NCI-H1694 treated with DMSO at 0.1 percent for 48 hours (cell line): ENCODE measurements at regions not wholly inside any gene's neighbourhood (a gene's known extent, or its start where the extent isn't known, plus 50 kb on each side); places are given as distances from the start of the nearest gene placed in this dataset.

Experiments
- DNase-seq: peaks from one replicate; lab custom pipeline; 2025; lab: John Stamatoyannopoulos, UW

DNA sequence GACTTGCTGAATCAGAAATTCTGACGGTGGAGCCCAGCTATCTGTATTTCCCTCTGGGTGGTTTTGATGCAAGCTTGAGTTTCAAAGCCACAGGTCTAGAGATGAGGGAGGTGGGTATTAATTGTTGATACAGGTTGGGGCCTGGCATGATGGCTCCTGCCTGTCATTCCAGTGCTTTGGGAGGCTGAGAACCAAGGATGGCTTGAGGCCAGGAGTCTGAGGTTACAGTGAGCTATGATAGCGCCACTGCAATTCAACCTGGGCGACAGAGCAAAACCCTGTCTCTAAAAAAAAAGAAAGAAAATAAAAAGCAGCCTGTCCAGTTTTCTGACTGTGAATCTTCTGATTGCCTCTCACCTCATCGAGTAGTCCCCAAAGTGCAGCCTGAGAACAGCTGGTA lies 184.8 kb upstream of the SASH1 start:
- DNase-seq = no peak

DNA sequence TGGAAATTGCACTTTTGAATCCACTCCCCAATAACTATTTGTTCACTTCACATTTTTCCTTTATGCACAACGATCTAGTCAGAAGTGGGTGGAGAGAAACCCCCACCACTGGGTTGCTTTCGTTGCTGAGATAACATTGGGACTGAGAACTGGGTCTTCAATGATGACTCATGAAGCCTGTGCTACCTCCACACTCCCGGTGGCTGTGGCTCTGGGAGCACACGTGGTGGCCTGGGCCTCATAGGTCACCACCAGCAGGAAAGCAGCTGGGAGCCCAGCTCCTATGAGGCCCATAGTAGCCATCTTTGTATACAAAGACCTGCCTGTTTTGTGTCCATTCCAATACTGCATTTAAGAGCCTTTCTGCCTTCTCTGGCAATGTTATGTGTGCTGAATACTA lies 178.0 kb upstream of the SASH1 start:
- no peak for DNase-seq

GRCh38 chr6:148166339-148166968 lies 176.2 kb upstream of the SASH1 start:
- peak; percentile 2 for DNase-seq

DNA sequence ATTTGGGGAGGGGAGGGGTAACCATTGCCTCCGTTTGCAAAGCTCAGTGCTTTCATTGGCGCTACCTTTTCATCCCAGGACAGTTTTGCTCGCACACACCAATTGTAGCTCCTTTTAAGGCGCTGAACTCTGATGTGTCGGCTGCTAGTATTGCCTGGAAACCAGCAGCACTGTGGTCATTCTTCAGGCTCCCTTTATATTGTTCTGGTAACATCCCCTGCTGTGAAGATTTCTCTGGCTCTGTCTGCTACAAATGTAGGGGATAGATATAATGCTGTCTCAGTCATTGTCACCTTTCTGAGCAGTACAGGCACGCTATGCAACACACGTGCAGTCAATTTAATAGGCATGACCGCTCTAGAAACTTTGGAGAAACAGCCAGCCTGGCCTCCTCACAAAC lies 172.9 kb upstream of the SASH1 start:
- no peak for DNase-seq

DNA sequence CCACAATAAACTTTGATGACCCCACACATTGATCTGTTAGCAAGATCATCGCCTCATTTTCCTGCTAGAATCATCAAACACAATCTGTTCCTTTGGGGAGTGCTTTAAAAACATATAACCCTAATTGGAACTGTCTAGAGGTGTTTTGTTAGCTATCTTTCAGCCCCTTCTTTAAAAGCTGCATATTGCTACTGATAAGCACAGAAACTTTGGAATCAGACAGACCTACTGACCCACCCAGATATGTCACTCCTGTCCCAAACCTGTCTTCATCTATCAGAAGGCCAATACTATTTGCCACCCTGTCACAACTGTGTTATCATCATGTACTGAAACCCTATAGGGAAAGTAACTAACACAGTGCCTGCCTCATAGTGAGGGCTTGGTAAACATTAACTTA lies 172.4 kb upstream of the SASH1 start:
- DNase-seq = no peak

DNA sequence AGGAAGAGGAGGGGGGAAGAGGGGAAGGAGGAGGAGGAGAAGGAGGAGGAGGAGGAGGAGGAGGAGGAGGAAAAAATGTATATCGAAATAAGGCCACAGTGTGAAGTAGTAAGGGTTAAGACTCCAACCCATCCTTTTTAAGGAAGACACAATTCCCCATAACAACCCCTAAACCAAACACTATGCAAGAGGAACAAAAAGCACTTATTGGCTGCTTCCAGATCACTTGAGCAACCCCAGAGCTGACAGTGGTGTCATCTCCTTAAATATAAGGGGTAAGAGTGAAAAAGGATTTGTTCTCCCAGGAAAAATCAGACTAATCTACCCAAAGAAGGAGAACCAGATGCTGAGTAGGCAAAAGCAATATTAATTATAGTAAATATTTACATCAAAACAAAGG lies 169.1 kb upstream of the SASH1 start:
- DNase-seq = no peak

DNA sequence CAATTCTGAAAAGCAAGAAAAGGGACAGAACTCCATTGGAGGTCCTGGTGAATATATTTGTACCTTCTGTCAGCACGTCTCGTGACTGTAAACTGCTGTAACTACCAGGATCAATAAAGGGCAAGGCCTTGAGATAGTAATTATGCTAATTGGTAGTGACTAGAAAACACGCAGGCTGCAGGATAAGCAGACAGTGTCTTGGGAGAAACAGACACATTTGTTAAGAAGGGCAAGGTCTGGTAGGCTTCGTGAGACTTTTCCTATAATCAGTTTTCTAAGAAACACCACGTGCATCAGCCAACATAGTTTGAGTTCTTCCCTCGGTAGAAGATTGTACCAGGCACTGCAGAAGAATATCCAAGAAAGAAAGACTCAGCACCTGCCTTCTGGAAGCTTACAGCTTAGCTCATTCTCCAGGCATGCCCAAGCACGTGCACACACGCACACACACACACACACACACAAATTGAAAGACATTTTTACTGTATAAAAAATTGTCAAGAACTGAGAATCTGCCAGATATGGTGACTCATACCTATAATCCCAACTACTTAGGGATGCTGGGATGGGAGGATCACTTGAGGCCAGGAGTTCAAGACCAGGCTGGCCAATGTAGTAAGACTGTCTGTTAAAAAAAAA lies 167.0 kb upstream of the SASH1 start:
- DNase-seq = no peak

DNA sequence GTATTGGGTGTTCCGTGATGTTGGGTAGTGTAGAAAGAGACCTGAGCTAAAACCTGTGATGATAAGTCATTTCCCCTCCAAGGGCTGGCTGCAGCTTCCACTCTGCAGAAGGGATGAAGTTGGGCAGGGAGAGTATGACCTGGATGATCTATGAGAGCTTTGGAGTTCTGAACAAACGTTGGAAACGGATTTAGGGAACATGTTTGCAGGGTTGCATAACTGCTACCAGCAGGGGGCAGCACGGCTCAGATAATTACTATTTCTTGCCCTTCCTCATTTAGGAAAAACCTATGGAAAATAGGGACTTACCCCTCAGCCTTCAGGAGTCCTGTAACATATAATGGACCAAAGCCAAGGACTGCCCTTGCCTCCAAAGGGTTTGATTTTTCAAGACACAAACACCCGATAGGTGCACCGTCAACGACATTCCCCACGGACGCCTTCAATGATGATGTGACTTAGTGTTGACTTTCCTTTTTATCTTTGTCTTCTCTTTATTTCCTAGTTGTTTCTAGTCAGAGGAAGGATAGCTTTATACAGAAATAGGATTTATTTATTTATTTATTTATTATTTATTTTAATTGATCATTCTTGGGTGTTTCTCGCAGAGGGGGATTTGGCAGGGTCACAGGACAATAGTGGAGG lies 164.9 kb upstream of the SASH1 start:
- peak; percentile 22 for DNase-seq

- DNase-seq = no peak
Measured at GRCh38 chr6:148179786-148180185, 162.9 kb upstream of the SASH1 start.

- no peak for DNase-seq
Measured at GRCh38 chr6:148182378-148182777, 160.3 kb upstream of the SASH1 start.

DNA sequence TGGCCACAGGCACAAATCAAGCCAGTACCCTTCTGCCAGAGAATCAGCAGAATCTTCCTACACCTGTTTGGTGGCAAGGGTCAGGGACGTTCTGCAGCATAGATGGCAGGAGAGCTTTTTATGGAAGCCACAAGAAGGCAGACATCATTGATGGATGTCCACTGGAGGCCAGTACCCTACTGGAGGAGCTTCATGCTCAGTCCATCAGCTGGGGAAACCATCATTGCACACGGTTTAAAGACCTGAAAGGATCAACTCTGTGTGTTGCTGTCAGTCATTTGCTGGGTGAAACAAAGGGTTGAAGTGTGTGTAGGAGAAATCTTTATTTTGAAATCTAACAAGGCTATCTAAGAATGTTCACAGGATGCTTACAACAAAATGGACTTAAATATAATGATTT lies 158.9 kb upstream of the SASH1 start:
- DNase-seq = no peak

DNA sequence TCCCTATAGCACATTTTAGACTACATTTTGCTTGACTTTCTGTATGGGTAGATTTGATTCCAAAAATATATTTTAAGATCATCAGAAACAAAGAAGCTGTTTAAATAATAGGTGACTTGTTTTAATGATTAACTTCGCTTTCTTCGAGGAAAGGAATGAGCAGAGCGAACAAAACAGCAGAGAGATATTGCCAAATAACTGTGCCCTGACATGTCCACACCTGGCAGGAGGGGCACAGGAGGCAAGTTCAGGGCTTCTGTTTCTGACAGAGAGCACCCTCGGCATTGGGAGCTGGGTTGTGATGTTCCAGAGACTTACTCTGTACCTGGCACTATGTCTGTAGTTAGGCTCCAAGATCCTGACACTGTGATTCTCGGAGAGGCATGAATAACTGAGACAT lies 155.7 kb upstream of the SASH1 start:
- no peak for DNase-seq

- DNase-seq = no peak
Measured at GRCh38 chr6:148192310-148192709, 150.3 kb upstream of the SASH1 start.

- no peak for DNase-seq
Measured at GRCh38 chr6:148193063-148193680, 149.5 kb upstream of the SASH1 start.

- DNase-seq = no peak
Measured at GRCh38 chr6:148195511-148195910, 147.1 kb upstream of the SASH1 start.

DNA sequence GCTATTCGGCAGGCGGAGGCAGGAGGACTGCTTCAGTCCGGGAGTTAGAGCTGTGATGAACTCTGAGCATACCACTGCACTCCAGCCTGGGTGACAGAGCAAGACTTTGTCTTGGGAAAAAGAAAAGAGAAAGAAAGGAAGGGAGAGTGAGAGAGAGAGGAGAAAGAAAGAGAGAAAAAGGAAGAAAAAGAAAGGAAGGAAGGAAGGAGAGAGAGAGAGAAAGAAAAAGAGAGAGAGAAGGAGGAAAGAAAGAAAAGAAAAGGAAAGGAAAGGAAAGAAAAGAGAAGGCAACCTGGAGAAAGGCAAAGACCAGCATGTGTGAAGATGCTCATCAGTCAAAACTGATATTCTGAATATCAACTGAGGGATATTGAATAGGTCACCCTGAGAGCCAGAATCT lies 143.1 kb upstream of the SASH1 start:
- DNase-seq = no peak

GRCh38 chr6:148200293-148200692 lies 142.3 kb upstream of the SASH1 start:
- DNase-seq = no peak

- no peak for DNase-seq
Measured at GRCh38 chr6:148200781-148201180, 141.9 kb upstream of the SASH1 start.

DNA sequence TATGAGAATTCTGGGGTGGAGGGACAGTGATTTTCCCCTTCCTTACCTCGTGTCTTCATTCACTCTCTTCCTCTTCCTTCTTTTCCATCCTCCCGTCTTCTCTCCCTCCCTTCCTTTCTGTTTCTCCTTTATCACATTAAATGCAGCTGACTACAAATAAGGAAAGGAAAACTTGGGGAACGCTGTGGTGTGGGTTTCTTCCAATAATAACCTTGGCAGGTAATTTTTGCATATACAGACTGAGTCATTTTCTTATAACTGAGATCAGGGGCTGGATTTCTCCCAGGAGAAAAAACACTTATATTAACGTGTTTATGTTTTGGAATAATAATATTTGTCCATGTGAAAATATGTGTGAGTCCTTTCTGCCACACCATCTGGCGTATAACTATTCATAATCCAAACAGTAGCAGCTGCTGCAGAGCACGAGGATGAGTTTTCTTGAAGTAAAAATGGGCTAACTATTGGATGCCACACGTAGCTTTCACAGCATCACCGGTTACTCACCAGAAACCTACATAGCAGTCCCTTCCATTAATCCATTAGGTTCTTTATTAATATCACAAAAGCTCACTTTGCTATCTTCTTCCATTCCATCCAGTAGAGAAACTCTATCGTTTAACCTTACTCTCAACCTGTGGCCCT lies 139.2 kb upstream of the SASH1 start:
- peak; percentile 19 for DNase-seq

- DNase-seq = no peak
Measured at GRCh38 chr6:148203970-148204369, 138.7 kb upstream of the SASH1 start.

DNA sequence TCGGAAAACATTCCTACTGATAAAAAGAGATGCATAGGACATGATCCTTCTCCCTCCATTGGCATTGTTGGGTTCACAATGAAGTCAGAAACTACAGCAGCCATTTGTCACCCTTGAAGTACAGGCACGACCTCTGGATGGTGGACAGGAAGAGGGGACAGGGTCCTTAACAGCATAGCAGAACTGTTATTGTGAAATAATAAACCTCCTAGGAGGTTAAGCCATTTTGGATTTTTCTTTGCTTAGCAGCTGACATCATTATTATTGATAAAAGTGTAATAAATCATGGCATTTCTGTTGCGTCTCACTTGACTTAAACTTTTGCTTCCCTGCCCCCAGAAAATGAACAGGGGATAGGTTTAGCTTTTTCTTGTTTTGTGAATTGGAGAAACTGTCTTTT lies 134.3 kb upstream of the SASH1 start:
- DNase-seq = no peak

DNA sequence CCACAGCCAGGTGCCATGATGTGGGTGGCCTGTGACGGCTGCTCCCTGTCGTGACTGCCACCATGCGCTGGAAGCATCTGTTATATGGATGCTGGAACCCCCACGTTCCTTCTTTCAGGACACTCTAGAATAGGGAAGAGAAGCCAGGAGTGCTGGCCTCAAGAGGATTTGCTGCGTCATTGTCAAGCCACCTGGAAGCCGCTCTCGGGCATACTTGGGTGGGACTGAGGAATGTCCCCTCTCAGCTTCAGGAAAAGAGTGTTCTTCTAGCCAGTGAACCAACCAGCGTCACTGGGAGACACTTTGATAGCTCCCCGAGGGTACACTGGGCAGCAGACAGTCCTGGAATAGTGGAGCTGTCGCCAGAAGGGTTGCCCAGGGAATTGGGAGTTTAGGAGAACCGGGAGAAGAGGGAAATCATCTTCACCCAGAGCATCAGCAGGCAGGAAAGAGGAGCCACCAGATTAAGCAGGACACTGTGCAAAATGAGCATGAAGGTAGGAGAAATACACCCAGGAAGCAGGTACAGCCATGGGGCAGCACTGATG lies 130.8 kb upstream of the SASH1 start:
- DNase-seq = no peak
